Adrenal gland (tissue), 9 donors: ENCODE measurements at regions not wholly inside any gene's neighbourhood (a gene's known extent, or its start where the extent isn't known, plus 50 kb on each side); places are given as distances from the start of the nearest gene placed in this dataset.

Source experiments
- DNase-seq, 7 donors: peaks; one replicate each; pipeline ENCODE4 v3.0.0-alpha.2; 2019 to 2020
- H3K27ac ChIP-seq, 5 donors: fragments of 200-600 bp; sonication (generic) in 4 of 5; 1 replicate in 3 of 5; 2 replicates in 2 of 5; pipeline versions ENCODE4 v1.5.1 to v1.8.0; 2016 to 2020; ENCODE audit warnings: mild to moderate bottlenecking in 1 of 5
- H3K27me3 ChIP-seq: fragments of 200-600 bp; 2 replicates; pipeline ENCODE4 v1.8.0; 2021
- H3K36me3 ChIP-seq, 2 donors: fragments of 200-600 bp; replicated peaks in 1 of 2; 1 replicate in 1 of 2; 2 replicates in 1 of 2; pipeline versions ENCODE4 v1.5.1 to v1.8.0; 2018 to 2022
- H3K4me1 ChIP-seq, 2 donors: fragments of 200-600 bp; replicated peaks in 1 of 2; 1 replicate in 1 of 2; 2 replicates in 1 of 2; pipeline versions ENCODE4 v1.5.1 to v1.8.0; 2018 to 2021
- H3K4me3 ChIP-seq, 4 donors: fragments of 200-600 bp; sonication (generic) in 3 of 4; one replicate each; pipeline ENCODE4 v1.5.1; 2016 to 2018
- H3K9me3 ChIP-seq, 3 donors: fragments of 200-600 bp; sonication (generic) in 1 of 3; replicated peaks in 1 of 3; 1 replicate in 2 of 3; 2 replicates in 1 of 3; pipeline versions ENCODE4 v1.5.1 to v1.8.0; 2016 to 2021
- CTCF ChIP-seq, 6 experiments: fragments of 450-650 bp in 4 of 6; fragments of 200-600 bp in 2 of 6; sonication (generic) in 1 of 6; IDR thresholded peaks; 1 replicate in 5 of 6; 2 replicates in 1 of 6; pipeline versions ENCODE4 v1.5.1 to v1.8.0; 2016 to 2021; ENCODE audit warnings: antibody characterized with exemption in 6 of 6, mild to moderate bottlenecking in 2 of 6, moderate library complexity in 1 of 6
- POLR2A ChIP-seq, 2 donors: fragments of 450-650 bp; IDR thresholded peaks; one replicate each; pipeline ENCODE4 v1.6.1; 2017; ENCODE audit warnings: antibody characterized with exemption in 2 of 2, mild to moderate bottlenecking in 2 of 2, moderate library complexity in 1 of 2
- WGBS, 4 donors: extraction: QIAGEN DNeasy Blood & Tissue Kit in 2 of 4; methylation state at CpG; one replicate each; pipeline versions ENCODE4 v1.1.5 to v1.1.7; 2013 to 2017; 5-methylcytosine and 5-hydroxymethylcytosine counted together
- intact Hi-C, 2 donors: fragments of 100-400 bp; cut with DNase I; formaldehyde crosslinking; loops; one replicate each; pipeline versions ENCODE4 v1.14.1 to v1.15.0; 2022 to 2023
- donor health status: healthy with polysubstance abuse.
- donor health status: Bipolar disorder and iron deficiency.
- donor health status: DM: yes; HTN: yes; CAD: no.
- donor health status: DM: no; HTN: no; CAD: no.
- donor health status: DM: no; HTN: no; CAD: no.

- Histone ChIP-seq H3K4me3 (no peak overlapping the region), H3K4me1 (no peaks in the 10 kb centered on the region), H3K9me3 (no peaks in the 10 kb centered on the region), H3K27me3 (no peaks in the 10 kb centered on the region), H3K36me3 (no peaks in the 10 kb centered on the region), H3K27ac (no peak overlapping the region)
- intact Hi-C loops = no loop called here
- TF ChIP-seq CTCF (IDR thresholded peaks at IDR 0.05) (no peak), POLR2A (IDR thresholded peaks at IDR 0.05) (no peak)
- DNase-seq = no peak
These were observed 979.1 kb upstream of the TSPY4 start for GRCh38 chrY:8358161-8358560.

- intact Hi-C loops = no loop called here
- Histone ChIP-seq H3K27me3 (no peaks in the 10 kb centered on the region), H3K4me3 (no peak overlapping the region), H3K4me1 (no peaks in the 10 kb centered on the region), H3K36me3 (no peaks in the 10 kb centered on the region), H3K9me3 (no peaks in the 10 kb centered on the region), H3K27ac (no peak overlapping the region)
- no peak for DNase-seq
- 50 to 67% methylated on average over 3 of the region's 3 CpGs; no CpG with 5 or more reads in 2 of the 4 donors for WGBS, 4 donors
- TF ChIP-seq POLR2A (IDR thresholded peaks at IDR 0.05) (no peak), CTCF (IDR thresholded peaks at IDR 0.05) (no peak)
These were observed 975.5 kb upstream of the TSPY4 start for GRCh38 chrY:8361715-8362114.

GRCh38 chrY:8377491-8377890 is 959.8 kb upstream of the TSPY4 start:
- DNase-seq = no peak
- Histone ChIP-seq H3K36me3 (no peaks in the 10 kb centered on the region), H3K4me3 (no peak overlapping the region), H3K9me3 (no peaks in the 10 kb centered on the region), H3K4me1 (no peaks in the 10 kb centered on the region), H3K27me3 (no peaks in the 10 kb centered on the region), H3K27ac (no peak overlapping the region)
- WGBS, 4 donors = 63 to 75% methylated on average over 3 of the region's 3 CpGs; no CpG with 5 or more reads in 2 of the 4 donors
- no peak for TF ChIP-seq POLR2A (IDR thresholded peaks at IDR 0.05)
- no peak for TF ChIP-seq CTCF (IDR thresholded peaks at IDR 0.05)
- intact Hi-C loops = no loop called here

- Histone ChIP-seq H3K4me1 (no peaks in the 10 kb centered on the region), H3K36me3 (no peaks in the 10 kb centered on the region), H3K27ac (no peak overlapping the region), H3K27me3 (no peaks in the 10 kb centered on the region), H3K4me3 (no peak overlapping the region), H3K9me3 (no peaks in the 10 kb centered on the region)
- WGBS, 4 donors = 73% methylated on average over 3 of the region's 3 CpGs; no CpG with 5 or more reads in 2 of the 4 donors
- intact Hi-C loops = no loop called here
- no peak for DNase-seq
- TF ChIP-seq POLR2A (IDR thresholded peaks at IDR 0.05) (no peak), CTCF (IDR thresholded peaks at IDR 0.05) (no peak)
These were observed 957.5 kb upstream of the TSPY4 start for GRCh38 chrY:8379800-8380199.
